Stimulated activated CD4-positive, alpha-beta T cell treated with anti-CD3 and anti-CD28 coated beads, Interleukin-4, amount 100 ng/mL, for 48 hours (primary cell): ENCODE measurements at regions not wholly inside any gene's neighbourhood (a gene's known extent, or its start where the extent isn't known, plus 50 kb on each side); places are given as distances from the start of the nearest gene placed in this dataset.
A peak's percentile ranks its signal among the peaks of the same experiment; 100 is the strongest.
"Not testable (repeated sequence)": the region's sequence is repeated elsewhere in the genome, so short reads cannot be mapped to it uniquely, and the experiment has no call there.

Experiments
- DNase-seq, 2 donors: peaks; one replicate each; pipeline ENCODE4 v3.0.0-alpha.2; 2020; ENCODE audit warnings: low read depth in 2 of 2

GRCh38 chr1:184820218-184820750 is 65.6 kb upstream of the EDEM3 start:
- no peak for DNase-seq

GRCh38 chr1:184818646-184819045 is 64.0 kb upstream of the EDEM3 start:
- no peak for DNase-seq

- DNase-seq = not testable (repeated sequence)
These were observed 62.3 kb upstream of the EDEM3 start for GRCh38 chr1:184817003-184817402.

GRCh38 chr1:184813528-184814089 is 59.0 kb upstream of the EDEM3 start:
- no peak for DNase-seq

- no peak for DNase-seq
These were observed 56.9 kb upstream of the EDEM3 start for GRCh38 chr1:184811439-184812111.

GRCh38 chr1:184810735-184811343 is 56.2 kb upstream of the EDEM3 start:
- no peak for DNase-seq

GRCh38 chr1:184806296-184806721 is 51.7 kb upstream of the EDEM3 start:
- DNase-seq = no peak

- peak; percentile 72 to 76 for DNase-seq
These were observed 51.1 kb upstream of the EDEM3 start for GRCh38 chr1:184805667-184806295.
